ENCODE measurements at regions not wholly inside any gene's neighbourhood (a gene's known extent, or its start where the extent isn't known, plus 50 kb on each side); places are given as distances from the start of the nearest gene placed in this dataset.
"Not testable (repeated sequence)": the region's sequence is repeated elsewhere in the genome, so short reads cannot be mapped to it uniquely, and the experiment has no call there.

GRCh38 chr1:188096521-188096920 lies 1267.8 kb downstream of the PLA2G4A start:
- no peak for ATAC-seq

DNA sequence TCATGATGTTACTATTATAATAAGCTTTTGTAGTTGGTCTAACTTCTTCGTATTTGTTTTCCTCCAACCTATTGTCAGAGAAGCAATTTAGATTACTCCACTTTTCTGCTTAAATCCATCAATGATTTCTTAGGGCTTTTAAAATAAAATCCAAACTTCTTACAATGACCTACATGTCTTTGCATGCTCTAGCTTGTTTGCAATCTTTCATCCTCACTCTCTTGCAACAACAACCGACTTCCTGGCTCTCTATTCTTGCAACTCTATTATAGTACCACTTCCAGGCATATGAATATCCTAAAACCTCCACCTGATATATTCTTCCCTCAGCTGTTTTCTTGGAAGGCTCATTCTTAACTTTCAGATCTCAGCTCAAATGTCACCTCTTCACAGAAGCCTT lies 1288.7 kb downstream of the PLA2G4A start:
- no peak for ATAC-seq

- ATAC-seq, result no peak
These were observed 1293.9 kb downstream of the PLA2G4A start for GRCh38 chr1:188122646-188123045.

GRCh38 chr1:188127507-188127906 lies 1298.8 kb downstream of the PLA2G4A start:
- no peak for ATAC-seq

DNA sequence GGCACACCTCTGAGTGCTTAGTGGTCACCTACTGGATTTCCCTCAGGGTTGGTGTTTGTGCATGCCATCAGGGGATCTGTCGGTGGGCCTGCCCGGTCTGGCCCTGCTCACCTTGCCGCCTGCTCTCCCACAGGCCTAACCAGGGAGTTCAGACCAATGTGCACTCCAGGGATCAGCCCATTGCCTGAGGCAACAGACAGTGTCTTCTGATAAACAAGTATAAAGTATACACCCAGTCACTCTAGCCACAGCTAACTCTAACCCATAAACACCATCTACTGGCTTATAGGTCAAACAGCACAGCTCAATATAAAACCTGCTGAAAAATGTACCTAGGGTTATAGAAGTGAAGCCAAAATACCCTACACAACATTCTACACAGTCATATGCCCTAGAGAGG lies 1300.0 kb downstream of the PLA2G4A start:
- ATAC-seq, result no peak

- no peak for ATAC-seq
These were observed 1301.4 kb downstream of the PLA2G4A start for GRCh38 chr1:188129856-188130838.

DNA sequence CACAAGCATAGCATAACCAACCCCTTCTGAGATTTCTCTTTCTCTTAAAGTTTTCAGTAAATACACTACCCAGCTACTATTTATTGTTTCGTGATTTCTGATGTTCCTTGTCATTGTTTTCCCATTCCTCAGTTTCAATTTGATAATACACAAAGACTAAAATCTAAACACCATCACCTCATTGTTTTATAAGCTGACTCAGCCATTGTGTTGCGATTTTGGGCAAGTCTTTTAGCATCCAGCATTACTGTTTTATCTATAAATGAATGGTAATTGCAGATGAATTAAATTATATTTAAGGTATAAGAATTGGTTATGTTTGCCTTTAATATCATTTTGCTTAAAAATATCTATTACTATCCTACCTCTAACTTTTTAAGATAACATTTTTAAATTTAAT lies 1308.5 kb downstream of the PLA2G4A start:
- ATAC-seq, result no peak

DNA sequence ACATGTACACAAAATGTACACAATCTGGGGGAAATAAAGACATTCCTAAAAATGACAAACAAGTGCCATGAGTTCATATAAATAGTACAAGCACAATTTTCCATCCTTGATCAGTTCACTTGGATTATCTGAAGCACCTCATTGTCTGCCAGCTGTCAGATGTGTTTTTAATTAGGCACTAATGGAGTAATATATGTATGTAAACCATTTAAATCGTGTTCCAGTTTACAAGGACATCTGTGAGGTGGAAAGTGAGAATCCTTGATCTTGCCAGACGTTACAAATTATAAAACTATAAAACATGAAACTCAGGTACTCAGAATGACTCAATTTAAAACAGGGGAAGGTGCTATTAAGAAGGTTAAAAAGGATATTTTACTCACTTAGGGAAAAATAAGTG lies 1312.2 kb downstream of the PLA2G4A start:
- ATAC-seq, result no peak

DNA sequence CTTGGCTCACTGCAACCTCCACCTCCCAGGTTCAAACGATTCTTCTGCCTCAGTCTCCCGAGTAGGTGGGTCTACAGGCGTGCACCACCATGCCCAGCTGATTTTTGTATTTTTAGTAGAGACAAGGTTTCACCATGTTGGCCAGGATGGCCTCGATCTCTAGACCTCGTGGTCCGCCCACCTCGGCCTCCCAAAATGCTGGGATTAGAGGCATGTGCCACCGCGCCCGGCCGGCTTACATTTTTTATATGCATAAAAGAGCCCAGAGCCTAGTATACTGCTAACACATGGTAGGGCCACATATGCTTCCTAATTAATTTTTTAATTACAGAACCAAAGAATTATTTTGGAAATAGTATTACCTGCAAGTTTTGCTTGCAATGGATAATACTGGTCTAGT lies 1325.4 kb downstream of the PLA2G4A start:
- ATAC-seq, result no peak

- ATAC-seq, result no peak
These were observed 1326.0 kb downstream of the PLA2G4A start for GRCh38 chr1:188154761-188155160.

GRCh38 chr1:188155261-188155660 lies 1326.5 kb downstream of the PLA2G4A start:
- ATAC-seq, result no peak

- ATAC-seq, result no peak
These were observed 1335.7 kb downstream of the PLA2G4A start for GRCh38 chr1:188164459-188164858.

GRCh38 chr1:188166654-188167053 lies 1337.9 kb downstream of the PLA2G4A start:
- no peak for ATAC-seq

DNA sequence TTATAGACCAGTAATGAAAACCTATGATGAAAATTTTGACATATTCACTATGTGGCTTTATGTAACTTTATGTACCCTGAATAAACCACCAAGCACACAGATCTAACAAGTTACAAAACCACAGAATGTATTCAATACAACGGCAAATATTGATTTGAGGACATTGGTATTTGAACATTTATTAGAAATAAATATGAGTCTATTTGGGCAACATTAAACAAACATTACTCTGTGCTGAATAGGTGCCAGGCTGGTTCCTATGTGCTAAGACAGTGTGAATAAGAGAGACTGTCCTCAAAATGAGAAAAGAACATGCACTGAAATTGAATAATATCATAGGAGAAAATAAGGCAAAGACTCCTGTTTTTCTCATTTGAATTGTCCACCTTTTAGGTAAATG lies 1341.2 kb downstream of the PLA2G4A start:
- ATAC-seq, result no peak

GRCh38 chr1:188170411-188170810 lies 1341.7 kb downstream of the PLA2G4A start:
- no peak for ATAC-seq

GRCh38 chr1:188170935-188171334 lies 1342.2 kb downstream of the PLA2G4A start:
- ATAC-seq, result no peak

DNA sequence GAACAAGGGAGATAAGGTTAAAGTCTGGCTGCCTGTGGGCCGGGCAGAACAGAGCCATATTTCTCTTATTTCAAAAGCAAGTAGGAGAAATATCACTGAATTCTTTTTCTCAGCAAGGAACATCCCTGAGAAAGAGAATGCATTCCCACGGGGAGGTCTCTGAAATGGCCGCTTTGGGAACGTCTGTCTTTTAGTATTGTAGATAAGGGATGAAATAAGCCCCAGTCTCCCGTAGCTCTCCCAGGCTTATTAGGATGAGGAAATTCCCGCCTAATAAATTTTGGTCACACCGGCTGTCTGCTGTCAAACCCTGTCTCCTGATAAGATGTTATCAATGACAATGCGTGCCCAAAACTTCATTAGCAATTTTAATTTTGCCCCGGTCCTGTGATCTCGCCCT lies 1353.3 kb downstream of the PLA2G4A start:
- ATAC-seq, result not testable (repeated sequence)

DNA sequence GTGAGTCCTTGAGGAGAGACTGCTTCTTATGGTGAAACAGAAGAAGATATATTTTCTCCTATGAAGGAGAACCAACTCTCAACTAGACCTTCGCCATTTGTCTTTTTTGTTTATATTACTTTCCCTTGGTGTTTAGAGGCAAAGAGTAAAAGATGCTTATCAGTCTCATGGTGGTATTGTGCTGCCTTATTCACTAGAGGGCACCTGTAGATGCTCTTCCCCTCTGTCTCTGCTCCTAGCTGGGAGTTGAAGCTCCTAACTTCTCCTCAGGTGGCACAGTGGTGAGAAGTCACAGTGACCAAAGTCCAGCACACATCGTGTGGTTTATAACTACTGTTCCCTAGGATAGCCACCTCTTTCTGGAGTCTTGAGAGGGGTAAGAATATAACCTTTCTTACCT lies 1359.6 kb downstream of the PLA2G4A start:
- ATAC-seq, result no peak

GRCh38 chr1:188194916-188195315 lies 1366.2 kb downstream of the PLA2G4A start:
- ATAC-seq, result no peak

DNA sequence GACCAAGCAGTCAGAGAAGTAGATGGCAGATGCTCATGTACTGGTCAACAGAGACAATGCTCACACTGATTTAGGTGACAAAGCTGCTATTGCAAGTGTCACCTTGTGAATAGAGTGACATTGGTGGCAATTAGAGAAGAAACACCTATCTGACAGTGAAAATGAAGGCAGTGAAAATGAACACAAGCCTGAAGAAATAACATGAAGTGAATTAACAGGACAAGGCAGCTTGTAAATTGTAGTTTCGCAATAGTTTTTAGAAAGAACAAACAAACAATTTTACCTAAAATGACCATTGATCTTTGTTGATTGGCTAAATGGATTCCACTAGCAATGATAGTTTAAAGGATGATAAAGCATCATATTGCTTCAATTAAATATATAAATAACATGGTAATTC lies 1389.5 kb downstream of the PLA2G4A start:
- no peak for ATAC-seq

DNA sequence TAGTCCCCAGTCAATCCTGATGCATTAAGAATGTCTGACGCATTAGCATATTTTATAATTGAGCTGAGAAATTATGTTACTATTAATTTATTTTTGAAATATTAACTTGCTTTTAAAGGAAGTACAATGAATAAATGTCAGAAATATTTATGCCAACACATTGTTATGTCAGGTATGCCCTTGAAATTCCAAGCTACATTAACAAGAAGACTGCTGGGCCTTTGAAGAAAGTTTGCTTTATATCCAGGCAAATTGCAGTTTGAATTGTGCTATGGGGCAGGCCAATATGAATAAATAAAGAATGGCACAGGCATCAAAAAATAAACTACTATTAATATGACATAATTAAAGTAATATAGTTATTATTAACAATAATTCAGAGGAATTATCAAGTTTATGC lies 1391.3 kb downstream of the PLA2G4A start:
- ATAC-seq, result no peak

DNA sequence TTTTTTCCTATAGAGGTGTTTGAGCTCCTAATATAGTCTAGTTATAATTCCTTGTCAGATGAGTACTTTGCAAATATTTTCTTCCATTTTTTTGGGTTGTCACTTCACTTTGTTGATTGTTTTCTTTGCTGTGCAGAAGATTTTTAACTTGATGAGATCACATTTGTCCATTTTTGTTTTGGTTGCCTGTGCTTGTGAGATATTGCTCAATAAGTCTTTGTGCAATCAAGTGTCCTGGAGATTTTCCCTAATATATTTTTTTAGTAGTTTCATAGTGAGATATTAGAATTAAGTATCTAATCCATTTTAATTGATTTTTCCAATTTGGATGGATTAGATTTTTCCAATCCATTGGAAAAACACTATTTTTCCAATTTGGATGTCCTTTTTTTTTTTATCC lies 1395.5 kb downstream of the PLA2G4A start:
- no peak for ATAC-seq

- ATAC-seq, result no peak
These were observed 1397.2 kb downstream of the PLA2G4A start for GRCh38 chr1:188225975-188226374.

DNA sequence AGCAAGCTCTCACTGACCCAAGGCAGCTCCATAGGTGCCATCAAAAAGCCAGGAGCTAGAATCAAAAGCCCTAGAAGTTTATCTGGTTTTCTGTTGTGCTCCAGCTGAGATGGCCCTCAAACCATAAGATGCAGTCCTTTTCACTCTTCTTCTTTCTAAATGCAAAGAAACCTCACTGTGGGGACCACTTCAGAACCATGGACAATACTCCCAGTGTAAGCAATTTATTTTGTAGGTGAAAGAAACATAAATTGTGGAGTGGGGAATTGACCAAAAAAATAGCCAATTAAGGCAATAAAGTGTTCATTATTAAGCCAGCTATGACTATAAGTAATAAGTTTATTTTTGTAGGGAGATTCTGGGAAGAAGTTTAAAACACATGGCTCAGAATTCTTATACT lies 1399.9 kb downstream of the PLA2G4A start:
- ATAC-seq, result no peak
